Hepatocyte (in vitro differentiated cells): ENCODE measurements at regions not wholly inside any gene's neighbourhood (a gene's known extent, or its start where the extent isn't known, plus 50 kb on each side); places are given as distances from the start of the nearest gene placed in this dataset.

ENCODE experiments used
- EZH2 ChIP-seq: fragments of 200-600 bp; sonication (generic); IDR thresholded peaks from 2 replicates; pipeline ENCODE4 v1.6.1; 2016; ENCODE audit warnings: antibody characterized with exemption, mild to moderate bottlenecking, borderline replicate concordance
- TF ChIP-seq, protein P1 (sequence below): fragments of 200-600 bp; sonication (generic); IDR thresholded peaks from 2 replicates; pipeline ENCODE4 v1.5.1; 2016; ENCODE audit warnings: antibody characterized with exemption, mild to moderate bottlenecking; ENCODE audit not compliant: poor library complexity

DNA sequence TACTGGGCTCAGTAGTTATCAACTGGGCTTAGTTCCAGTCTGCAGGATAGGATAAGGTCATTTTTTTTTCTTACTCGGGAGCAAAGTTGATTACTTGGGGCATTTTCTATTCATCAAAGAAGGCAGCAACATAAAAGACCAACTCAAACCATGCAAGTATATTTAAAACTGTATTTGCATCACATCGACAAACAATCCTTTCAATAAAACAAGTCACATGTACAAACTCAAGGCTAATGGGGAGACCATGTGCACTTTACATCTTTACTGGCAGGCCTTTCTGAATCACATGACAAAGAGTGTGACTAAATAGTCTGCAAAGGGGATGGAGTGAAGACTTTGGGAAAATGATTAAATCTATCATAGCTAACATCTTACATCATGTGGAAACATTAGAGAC lies 610.4 kb upstream of the BOD1L1 start:
- TF ChIP-seq, protein P1, sequence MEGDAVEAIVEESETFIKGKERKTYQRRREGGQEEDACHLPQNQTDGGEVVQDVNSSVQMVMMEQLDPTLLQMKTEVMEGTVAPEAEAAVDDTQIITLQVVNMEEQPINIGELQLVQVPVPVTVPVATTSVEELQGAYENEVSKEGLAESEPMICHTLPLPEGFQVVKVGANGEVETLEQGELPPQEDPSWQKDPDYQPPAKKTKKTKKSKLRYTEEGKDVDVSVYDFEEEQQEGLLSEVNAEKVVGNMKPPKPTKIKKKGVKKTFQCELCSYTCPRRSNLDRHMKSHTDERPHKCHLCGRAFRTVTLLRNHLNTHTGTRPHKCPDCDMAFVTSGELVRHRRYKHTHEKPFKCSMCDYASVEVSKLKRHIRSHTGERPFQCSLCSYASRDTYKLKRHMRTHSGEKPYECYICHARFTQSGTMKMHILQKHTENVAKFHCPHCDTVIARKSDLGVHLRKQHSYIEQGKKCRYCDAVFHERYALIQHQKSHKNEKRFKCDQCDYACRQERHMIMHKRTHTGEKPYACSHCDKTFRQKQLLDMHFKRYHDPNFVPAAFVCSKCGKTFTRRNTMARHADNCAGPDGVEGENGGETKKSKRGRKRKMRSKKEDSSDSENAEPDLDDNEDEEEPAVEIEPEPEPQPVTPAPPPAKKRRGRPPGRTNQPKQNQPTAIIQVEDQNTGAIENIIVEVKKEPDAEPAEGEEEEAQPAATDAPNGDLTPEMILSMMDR = no peak
- no peak for TF ChIP-seq EZH2
